ENCODE measurements at regions not wholly inside any gene's neighbourhood (a gene's known extent, or its start where the extent isn't known, plus 50 kb on each side); places are given as distances from the start of the nearest gene placed in this dataset.

DNA sequence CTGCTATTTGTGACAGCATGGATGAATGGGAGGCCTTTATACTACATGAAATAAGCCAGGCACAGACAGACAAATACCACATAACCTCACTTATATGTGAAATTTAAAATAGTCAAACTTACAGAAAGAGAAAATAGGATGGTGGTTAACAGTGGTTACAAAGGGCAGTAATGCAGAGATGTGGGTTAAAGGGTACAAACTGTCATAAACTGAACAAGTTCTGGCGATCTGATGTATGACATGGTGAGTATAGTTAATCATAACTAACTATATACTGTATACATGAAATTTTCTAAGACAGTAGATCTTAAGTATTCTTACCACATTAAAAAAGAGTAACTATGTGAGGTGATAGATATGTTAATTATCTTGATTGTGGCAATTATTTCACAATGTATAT, 558.1 kb upstream of the ZNF804A start:
- TF ChIP-seq, protein P1, sequence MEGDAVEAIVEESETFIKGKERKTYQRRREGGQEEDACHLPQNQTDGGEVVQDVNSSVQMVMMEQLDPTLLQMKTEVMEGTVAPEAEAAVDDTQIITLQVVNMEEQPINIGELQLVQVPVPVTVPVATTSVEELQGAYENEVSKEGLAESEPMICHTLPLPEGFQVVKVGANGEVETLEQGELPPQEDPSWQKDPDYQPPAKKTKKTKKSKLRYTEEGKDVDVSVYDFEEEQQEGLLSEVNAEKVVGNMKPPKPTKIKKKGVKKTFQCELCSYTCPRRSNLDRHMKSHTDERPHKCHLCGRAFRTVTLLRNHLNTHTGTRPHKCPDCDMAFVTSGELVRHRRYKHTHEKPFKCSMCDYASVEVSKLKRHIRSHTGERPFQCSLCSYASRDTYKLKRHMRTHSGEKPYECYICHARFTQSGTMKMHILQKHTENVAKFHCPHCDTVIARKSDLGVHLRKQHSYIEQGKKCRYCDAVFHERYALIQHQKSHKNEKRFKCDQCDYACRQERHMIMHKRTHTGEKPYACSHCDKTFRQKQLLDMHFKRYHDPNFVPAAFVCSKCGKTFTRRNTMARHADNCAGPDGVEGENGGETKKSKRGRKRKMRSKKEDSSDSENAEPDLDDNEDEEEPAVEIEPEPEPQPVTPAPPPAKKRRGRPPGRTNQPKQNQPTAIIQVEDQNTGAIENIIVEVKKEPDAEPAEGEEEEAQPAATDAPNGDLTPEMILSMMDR (IDR thresholded peaks at IDR 0.05 in 2 of 3, conservative IDR thresholded peaks at IDR 0.05 in 1 of 3; ENCODE audit: insufficient read depth in 2 of 3, low read depth in 1 of 3, low read length in 3 of 3): no peak
- no peak for TF ChIP-seq CBX5 (IDR thresholded peaks at IDR 0.05; ENCODE audit: borderline replicate concordance, low read depth)
- TF ChIP-seq, protein P2, sequence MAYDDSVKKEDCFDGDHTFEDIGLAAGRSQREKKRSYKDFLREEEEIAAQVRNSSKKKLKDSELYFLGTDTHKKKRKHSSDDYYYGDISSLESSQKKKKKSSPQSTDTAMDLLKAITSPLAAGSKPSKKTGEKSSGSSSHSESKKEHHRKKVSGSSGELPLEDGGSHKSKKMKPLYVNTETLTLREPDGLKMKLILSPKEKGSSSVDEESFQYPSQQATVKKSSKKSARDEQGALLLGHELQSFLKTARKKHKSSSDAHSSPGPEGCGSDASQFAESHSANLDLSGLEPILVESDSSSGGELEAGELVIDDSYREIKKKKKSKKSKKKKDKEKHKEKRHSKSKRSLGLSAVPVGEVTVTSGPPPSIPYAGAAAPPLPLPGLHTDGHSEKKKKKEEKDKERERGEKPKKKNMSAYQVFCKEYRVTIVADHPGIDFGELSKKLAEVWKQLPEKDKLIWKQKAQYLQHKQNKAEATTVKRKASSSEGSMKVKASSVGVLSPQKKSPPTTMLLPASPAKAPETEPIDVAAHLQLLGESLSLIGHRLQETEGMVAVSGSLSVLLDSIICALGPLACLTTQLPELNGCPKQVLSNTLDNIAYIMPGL (CRISPR knock-in tag; IDR thresholded peaks at IDR 0.05): no peak
- no peak for TF ChIP-seq BRCA1 (IDR thresholded peaks at IDR 0.05)
- TF ChIP-seq BRCA1 (CRISPR knock-in tag; IDR thresholded peaks at IDR 0.05): no peak
- TF ChIP-seq RERE (CRISPR knock-in tag; IDR thresholded peaks at IDR 0.05; ENCODE audit: borderline replicate concordance): no peak
- no peak for TF ChIP-seq SIX5 (IDR thresholded peaks at IDR 0.05; ENCODE audit: borderline replicate concordance in 1 of 2, insufficient read depth in 1 of 2, low read depth in 1 of 2, low read length in 2 of 2)
- no peak for TF ChIP-seq BMI1 (IDR thresholded peaks at IDR 0.05; ENCODE audit: low read length)
- no peak for TF ChIP-seq ZC3H4 (CRISPR knock-in tag; IDR thresholded peaks at IDR 0.05; ENCODE audit: borderline replicate concordance)
